ENCODE measurements at regions not wholly inside any gene's neighbourhood (a gene's known extent, or its start where the extent isn't known, plus 50 kb on each side); places are given as distances from the start of the nearest gene placed in this dataset.

DNA sequence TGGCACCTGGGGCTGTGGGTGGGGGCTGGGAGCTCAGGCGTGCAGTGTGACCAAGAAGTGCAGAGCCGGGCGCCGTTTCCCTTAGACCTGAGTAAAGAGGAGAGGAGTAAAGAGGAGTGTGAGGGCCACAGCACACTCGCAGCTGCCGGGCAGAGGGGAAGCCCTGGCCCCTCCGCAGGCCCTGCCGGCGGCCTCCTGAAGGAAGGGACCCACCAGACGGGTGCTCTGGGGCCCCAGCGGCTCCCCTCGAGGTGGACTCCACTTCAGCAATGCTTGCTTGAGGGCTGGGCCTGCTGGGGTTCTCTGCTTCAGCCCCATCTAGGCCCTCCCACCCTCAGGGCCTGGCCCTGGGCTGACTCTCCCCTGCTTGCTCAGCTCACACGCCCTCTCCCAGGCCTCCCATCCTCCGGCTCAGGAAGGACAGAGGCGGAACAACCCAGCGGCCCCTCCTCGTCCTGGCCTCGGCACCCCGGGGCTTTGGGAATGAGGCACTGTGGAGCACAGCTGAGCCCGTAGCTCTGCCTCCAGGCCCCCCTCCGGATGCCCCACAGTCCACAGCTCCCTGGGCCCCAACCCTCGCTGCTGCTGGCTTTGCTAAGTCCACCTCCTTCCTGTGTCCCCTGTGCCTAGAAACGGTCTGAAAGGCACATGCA, 1198.7 kb downstream of the BRD1 start:
- H3K27ac ChIP-seq (ENCODE audit: extremely low read depth, low read depth, low read length): no peak overlapping the region
- no peaks in the 10 kb centered on the region for H3K9me3 ChIP-seq (ENCODE audit: control insufficient read depth, insufficient read depth, low read depth, low read length)
- ChIA-PET CTCF (no interaction called here), POLR2A (no interaction called here)
- H3K4me3 ChIP-seq (ENCODE audit: low read depth, low read length): no peak overlapping the region
- TF ChIP-seq ZNF211 (tag by site-specific recombination; IDR thresholded peaks at IDR 0.05; ENCODE audit: low read depth) (no peak), ZIC2 (tag by site-specific recombination; IDR thresholded peaks at IDR 0.05) (peak; percentile 89)
- H3K36me3 ChIP-seq (ENCODE audit: control insufficient read depth in 2 of 2, insufficient read depth in 1 of 2, low read length in 2 of 2): no peaks in the 10 kb centered on the region
- no peaks in the 10 kb centered on the region; the same call in 1 of the 2 replicates for H3K4me1 ChIP-seq (ENCODE audit: control insufficient read depth, insufficient read depth, low read length)

- Histone ChIP-seq H3K36me3 (ENCODE audit: control insufficient read depth in 2 of 2, insufficient read depth in 1 of 2, low read length in 2 of 2) (no peaks in the 10 kb centered on the region), H3K27ac (ENCODE audit: extremely low read depth, low read depth, low read length) (no peak overlapping the region), H3K4me1 (ENCODE audit: control insufficient read depth, insufficient read depth, low read length) (no peaks in the 10 kb centered on the region; the same call in 1 of the 2 replicates), H3K9me3 (ENCODE audit: control insufficient read depth, insufficient read depth, low read depth, low read length) (no peaks in the 10 kb centered on the region), H3K4me3 (ENCODE audit: low read depth, low read length) (no peak overlapping the region)
- POLR2A ChIA-PET: no interaction called here
- CTCF ChIA-PET: no interaction called here
- TF ChIP-seq ZNF560 (tag by site-specific recombination; IDR thresholded peaks at IDR 0.05; ENCODE audit: borderline replicate concordance): no peak
- no peak for TF ChIP-seq ZNF571 (tag by site-specific recombination; IDR thresholded peaks at IDR 0.05)
- no peak for TF ChIP-seq PRDM1 (tag by site-specific recombination; IDR thresholded peaks at IDR 0.05)
- TF ChIP-seq ZNF157 (tag by site-specific recombination; IDR thresholded peaks at IDR 0.05): no peak
- no peak for TF ChIP-seq ZFP69B (tag by site-specific recombination; IDR thresholded peaks at IDR 0.05)
- no peak for TF ChIP-seq ZNF341 (tag by site-specific recombination; IDR thresholded peaks at IDR 0.05; ENCODE audit: low read depth)
- TF ChIP-seq, protein P1, sequence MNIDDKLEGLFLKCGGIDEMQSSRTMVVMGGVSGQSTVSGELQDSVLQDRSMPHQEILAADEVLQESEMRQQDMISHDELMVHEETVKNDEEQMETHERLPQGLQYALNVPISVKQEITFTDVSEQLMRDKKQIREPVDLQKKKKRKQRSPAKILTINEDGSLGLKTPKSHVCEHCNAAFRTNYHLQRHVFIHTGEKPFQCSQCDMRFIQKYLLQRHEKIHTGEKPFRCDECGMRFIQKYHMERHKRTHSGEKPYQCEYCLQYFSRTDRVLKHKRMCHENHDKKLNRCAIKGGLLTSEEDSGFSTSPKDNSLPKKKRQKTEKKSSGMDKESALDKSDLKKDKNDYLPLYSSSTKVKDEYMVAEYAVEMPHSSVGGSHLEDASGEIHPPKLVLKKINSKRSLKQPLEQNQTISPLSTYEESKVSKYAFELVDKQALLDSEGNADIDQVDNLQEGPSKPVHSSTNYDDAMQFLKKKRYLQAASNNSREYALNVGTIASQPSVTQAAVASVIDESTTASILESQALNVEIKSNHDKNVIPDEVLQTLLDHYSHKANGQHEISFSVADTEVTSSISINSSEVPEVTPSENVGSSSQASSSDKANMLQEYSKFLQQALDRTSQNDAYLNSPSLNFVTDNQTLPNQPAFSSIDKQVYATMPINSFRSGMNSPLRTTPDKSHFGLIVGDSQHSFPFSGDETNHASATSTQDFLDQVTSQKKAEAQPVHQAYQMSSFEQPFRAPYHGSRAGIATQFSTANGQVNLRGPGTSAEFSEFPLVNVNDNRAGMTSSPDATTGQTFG (tag by site-specific recombination; IDR thresholded peaks at IDR 0.05; ENCODE audit: borderline replicate concordance): no peak
- no peak for TF ChIP-seq ZNF548 (tag by site-specific recombination; IDR thresholded peaks at IDR 0.05)
- no peak for TF ChIP-seq GLIS1 (tag by site-specific recombination; IDR thresholded peaks at IDR 0.05)
- no peak for TF ChIP-seq ZNF302 (tag by site-specific recombination; IDR thresholded peaks at IDR 0.05; ENCODE audit: low read depth)
- TF ChIP-seq ZSCAN16 (tag by site-specific recombination; IDR thresholded peaks at IDR 0.05): no peak
- TF ChIP-seq, protein P2, sequence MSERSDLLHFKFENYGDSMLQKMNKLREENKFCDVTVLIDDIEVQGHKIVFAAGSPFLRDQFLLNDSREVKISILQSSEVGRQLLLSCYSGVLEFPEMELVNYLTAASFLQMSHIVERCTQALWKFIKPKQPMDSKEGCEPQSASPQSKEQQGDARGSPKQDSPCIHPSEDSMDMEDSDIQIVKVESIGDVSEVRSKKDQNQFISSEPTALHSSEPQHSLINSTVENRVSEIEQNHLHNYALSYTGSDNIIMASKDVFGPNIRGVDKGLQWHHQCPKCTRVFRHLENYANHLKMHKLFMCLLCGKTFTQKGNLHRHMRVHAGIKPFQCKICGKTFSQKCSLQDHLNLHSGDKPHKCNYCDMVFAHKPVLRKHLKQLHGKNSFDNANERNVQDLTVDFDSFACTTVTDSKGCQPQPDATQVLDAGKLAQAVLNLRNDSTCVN (tag by site-specific recombination; optimal IDR thresholded peaks at IDR 0.05): no peak
- no peak for TF ChIP-seq KLF7 (tag by site-specific recombination; IDR thresholded peaks at IDR 0.05; ENCODE audit: borderline replicate concordance)
- no peak for TF ChIP-seq ZNF600 (tag by site-specific recombination; IDR thresholded peaks at IDR 0.05)
Observed at GRCh38 chr22:48627966-48628365, 1199.7 kb downstream of the BRD1 start.

GRCh38 chr22:48627203-48627602, 1200.5 kb downstream of the BRD1 start:
- Histone ChIP-seq H3K4me1 (ENCODE audit: control insufficient read depth, insufficient read depth, low read length) (no peaks in the 10 kb centered on the region; the same call in 1 of the 2 replicates), H3K36me3 (ENCODE audit: control insufficient read depth in 2 of 2, insufficient read depth in 1 of 2, low read length in 2 of 2) (no peaks in the 10 kb centered on the region), H3K4me3 (ENCODE audit: low read depth, low read length) (no peak overlapping the region), H3K27ac (ENCODE audit: extremely low read depth, low read depth, low read length) (no peak overlapping the region), H3K9me3 (ENCODE audit: control insufficient read depth, insufficient read depth, low read depth, low read length) (no peaks in the 10 kb centered on the region)
- ChIA-PET CTCF (no interaction called here), POLR2A (no interaction called here)
- TF ChIP-seq, protein P3, sequence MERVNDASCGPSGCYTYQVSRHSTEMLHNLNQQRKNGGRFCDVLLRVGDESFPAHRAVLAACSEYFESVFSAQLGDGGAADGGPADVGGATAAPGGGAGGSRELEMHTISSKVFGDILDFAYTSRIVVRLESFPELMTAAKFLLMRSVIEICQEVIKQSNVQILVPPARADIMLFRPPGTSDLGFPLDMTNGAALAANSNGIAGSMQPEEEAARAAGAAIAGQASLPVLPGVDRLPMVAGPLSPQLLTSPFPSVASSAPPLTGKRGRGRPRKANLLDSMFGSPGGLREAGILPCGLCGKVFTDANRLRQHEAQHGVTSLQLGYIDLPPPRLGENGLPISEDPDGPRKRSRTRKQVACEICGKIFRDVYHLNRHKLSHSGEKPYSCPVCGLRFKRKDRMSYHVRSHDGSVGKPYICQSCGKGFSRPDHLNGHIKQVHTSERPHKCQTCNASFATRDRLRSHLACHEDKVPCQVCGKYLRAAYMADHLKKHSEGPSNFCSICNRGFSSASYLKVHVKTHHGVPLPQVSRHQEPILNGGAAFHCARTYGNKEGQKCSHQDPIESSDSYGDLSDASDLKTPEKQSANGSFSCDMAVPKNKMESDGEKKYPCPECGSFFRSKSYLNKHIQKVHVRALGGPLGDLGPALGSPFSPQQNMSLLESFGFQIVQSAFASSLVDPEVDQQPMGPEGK (tag by site-specific recombination; IDR thresholded peaks at IDR 0.05): 0 out of 2 replicates have a peak, but pooled peaks have one; percentile 49
- TF ChIP-seq, protein P2 (tag by site-specific recombination; optimal IDR thresholded peaks at IDR 0.05): peak; percentile 9
- TF ChIP-seq ZFHX2 (tag by site-specific recombination; conservative IDR thresholded peaks at IDR 0.05) (peak; percentile 84), ZBTB21 (tag by site-specific recombination; IDR thresholded peaks at IDR 0.05) (no peak), ZSCAN30 (tag by site-specific recombination; IDR thresholded peaks at IDR 0.05) (no peak), EGR2 (tag by site-specific recombination; IDR thresholded peaks at IDR 0.05; ENCODE audit: low read depth) (peak; percentile 62; the same call in 1 of the 2 replicates)
